ENCODE measurements at regions not wholly inside any gene's neighbourhood (a gene's known extent, or its start where the extent isn't known, plus 50 kb on each side); places are given as distances from the start of the nearest gene placed in this dataset.

DNA sequence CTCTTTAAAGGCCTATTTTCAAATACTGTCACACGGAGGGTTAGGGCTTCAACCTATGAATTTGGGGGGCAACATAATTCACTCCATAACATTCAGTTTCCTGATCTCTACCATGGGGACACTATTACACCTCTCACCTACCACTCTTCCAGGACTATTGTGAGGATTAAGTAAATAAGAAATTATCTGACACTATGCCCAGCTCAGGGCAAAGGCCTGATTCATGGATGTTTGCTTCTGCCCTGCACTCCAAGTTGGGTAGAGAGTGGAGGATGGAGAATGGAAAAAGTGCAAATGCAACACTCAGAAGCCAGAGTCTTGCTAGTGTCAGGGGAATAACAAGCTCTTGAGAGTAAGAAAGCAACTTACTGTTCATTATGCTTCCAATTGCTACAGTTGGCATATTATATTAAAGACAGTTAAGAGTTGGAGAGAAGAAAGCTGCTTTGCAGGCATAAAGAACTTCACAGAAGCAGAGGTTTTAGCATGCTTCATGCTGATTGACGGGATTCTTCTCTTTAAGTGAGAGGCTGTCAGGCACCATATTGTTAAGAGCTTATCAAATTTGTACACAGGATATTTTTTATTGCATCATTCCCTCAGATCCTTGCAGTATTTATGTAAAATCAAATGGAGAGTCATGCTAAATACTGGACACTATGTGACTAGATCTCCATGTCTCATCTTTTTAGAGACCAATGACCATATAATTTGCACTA, 375.3 kb downstream of the VPS13C start:
- intact Hi-C loops (cut with micrococcal nuclease) = no loop called here

DNA sequence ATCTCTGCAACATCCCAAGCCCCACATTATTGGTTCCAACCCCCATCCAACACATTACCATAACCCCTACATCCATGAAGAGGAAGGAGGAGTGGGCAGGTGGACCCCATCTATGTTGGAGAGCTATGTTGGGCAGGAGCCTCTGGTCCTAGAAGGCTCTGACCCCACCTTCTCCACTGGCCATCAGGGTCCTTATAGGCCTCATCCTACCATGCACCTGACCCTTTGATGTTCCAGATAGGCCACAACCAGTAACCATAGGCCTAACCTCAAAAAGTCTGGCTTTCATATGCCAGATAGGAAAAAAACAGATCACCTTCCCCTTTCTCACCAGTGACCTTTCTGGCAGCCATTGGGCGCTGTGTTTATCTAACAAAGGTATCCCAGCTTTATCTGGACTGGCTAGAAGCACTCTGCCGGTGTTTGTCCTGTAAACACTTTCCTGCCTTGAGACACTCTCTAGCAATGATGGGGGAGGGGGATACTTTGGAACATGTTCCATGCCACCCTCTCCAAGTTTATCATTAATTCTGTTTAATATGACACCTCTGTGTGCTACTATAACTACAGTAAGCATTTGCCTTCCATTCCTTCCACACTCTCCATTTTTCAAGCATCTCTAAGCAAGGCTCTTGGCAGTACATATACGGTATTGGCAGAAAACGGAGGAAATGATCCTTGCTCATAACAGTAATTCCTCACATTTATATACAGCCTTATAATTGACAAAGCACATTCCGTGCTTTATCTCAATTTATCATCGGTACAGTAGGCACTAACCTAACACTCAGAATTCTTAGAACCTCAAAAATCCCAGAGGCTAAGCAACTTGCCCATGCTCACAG, 377.1 kb downstream of the VPS13C start:
- intact Hi-C loops (cut with micrococcal nuclease) = no loop called here

DNA sequence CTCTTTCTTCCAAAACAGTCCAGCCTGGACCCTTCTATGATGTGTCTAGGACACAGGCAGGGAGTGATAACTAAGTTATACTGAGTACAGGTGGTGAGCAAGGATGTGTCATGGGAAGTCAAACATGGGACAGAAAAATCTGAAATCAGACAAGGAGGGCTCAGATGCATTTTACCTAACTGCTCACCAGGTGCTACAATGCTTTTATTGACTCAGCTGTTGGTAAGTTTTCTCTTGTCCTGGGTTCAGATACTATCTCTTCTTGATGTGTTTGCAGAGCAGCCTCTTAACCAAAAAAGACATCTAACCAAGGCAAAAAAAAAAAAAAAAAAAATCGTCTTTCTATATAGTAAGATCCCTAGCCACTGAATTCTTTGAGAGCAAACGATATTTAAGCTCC, 378.6 kb downstream of the VPS13C start:
- intact Hi-C loops (cut with micrococcal nuclease) = no loop called here

DNA sequence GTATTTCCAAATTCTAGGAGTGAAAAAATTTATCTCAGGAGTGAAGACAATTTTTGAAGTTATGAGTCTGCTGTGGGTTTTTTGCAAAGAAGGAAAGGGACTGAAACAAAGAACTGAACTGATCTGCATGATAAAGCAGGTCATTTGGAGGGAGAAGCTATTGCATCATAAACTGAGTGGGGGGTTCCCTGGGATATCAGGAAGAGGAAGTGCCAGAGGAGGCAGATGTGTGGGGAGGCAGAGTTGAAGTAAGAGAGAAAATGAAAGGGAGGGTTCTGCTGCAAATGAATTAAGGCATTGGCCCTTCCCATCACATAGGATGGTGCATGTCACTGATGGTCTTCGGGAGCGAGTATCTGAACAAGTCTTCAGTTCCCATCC, 379.2 kb downstream of the VPS13C start:
- intact Hi-C loops (cut with micrococcal nuclease) = no loop called here

DNA sequence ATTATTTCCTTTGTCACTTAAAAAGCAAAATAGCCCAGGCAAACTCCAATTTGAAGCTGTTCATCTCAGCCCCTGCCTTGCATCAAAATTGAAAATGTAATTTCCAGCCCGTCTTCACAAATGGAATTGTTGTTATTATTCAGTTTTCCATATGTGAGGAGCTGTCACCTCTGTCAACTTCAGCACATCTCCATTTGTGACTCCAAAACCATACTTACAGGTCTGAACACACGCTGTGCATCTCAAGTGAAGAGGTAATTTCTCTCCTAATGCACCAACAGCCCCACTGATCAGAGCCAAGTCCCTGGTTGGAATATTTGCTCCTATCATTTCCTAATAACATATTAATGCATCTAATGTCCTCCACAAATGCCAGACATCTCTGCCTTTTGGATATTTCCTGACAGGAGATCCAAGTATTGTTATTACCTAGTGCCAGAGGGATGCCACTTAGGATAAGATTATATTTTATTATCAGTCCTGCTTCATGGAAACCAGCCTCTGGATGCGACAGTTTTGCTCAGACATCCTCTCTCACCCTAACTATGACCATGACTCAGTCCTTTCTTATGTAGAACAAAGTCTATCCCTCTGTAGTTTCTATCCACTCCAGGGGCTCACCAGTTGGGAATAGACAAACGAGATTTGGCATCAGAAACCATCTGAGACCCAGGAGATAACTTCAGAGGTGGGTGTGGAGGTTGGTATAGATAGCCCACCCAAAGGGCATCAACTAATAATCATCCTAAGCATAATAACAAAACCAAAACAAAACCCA, 379.8 kb downstream of the VPS13C start:
- intact Hi-C loops (cut with micrococcal nuclease) = no loop called here

DNA sequence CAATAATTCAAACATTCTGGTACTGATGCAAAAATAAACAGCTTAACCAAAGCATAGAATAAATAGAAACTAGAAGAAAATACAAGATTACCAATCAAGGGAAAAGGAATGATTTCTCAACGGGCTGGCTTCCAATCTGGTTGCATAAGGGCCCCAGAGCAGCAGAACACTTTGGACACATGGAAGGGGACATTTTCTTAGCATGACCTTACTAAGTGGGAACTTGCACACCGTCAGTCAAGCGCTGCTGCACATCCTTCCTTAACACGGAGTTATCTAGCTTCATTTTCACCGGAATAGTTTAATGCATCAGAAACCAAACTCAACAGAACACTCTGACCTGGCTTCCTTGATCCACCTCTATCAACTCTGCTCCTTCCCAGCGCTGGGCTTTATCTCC, 388.5 kb downstream of the VPS13C start:
- intact Hi-C loops (cut with micrococcal nuclease) = no loop called here

DNA sequence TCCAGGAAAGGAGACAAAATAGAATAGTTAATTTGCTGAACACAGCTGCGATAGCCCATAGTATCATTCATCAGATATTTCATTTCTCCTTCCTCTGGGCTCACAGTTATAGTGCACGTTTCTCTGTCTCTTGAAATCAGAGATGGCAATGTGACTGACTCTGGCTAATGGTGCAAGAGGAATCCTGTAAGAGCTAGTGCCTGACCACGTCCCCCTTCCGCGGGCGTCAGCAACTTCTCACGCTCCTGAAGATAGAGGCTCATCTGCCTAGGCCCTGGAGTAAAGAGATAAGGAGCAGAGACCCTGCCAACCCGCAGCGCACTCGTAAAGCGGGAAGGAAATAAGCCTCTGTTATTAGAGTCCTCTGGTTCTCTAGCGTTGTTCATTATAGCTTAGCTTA, 391.8 kb downstream of the VPS13C start:
- intact Hi-C loops (cut with micrococcal nuclease) = no loop called here

DNA sequence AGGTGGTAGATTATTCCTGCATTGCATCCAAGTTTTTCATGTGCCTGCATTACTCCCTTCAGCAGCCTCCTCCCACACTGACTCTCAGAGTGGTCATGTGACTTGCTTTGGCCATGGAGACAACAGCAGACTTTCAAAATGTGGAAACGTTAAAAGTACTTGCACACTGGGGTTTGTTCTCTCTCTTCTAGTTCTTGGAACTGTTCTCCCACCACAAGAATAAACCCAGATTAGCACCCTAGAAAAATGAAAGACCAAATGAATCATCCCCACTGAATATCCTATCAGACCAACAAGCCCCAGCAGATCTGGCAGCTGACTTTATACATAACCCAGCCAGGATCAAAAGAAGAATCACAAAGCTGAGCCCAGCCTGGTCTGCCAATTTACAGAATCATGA, 398.5 kb downstream of the VPS13C start:
- intact Hi-C loops (cut with micrococcal nuclease) = no loop called here

DNA sequence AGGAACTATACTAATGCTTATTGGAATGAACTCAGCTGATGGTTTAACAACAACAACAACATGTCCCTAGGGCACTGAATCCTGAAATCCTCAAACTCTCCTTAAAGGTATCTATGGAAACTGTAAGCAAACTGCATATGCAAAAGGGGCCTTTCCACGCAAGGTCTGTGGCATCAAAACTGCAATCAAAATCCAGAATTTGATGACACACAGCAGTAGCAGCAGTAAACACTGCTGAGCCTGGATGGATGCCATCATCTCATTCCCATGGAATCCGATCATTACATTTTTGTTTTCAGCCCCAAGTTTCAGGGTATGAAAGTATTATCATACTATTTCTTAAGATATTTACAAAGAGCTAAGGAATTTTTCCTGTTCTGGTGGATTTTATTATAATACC, 399.7 kb downstream of the VPS13C start:
- intact Hi-C loops (cut with micrococcal nuclease) = no loop called here

DNA sequence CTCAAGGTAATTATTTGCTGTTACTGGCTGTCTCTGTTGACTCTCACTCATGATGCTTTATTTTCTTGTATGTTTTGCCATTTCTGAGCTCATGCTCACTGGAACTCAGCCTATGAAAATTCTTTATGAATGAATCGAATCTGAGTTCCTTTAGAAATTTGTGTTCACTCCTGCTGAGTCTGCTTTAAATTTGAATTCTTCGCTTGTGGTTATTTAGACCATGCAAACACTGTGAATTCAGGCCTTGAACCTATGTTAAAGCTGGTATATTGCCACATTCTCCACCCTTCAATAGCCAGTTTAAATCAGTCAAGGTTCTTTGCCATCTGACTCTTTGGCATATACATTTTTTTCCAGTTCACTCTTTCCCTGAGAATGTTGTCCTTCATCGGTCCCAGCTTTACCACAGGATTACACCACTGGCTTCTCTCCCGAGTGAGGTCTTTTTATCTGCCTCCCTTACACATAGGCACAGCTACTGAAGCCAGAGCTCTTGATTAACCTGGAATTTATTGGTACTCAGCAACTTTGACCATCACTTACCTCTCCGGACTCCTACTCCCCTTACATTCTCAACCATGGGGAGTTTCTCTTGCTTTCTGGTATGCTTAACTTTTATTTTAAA, 400.6 kb downstream of the VPS13C start:
- intact Hi-C loops (cut with micrococcal nuclease) = no loop called here

DNA sequence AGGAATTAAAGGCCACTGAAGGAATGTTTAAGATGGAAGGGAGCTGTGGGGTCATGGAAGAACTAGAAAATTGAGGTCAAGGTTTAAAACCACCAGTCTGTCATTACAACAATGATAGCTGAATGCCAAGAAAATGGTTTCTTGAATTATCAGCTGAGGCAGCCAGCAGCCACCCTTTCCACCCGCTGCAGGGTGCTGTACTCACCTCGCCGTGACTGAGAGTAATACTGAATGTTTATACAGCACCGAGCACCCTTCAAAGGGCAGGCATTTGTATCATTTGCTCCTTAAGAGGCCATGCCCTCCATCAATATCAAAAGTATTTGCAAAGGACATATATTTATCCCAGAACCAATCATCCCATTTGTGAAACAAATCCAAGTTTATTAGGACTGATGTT, 402.8 kb downstream of the VPS13C start:
- intact Hi-C loops (cut with micrococcal nuclease) = no loop called here

DNA sequence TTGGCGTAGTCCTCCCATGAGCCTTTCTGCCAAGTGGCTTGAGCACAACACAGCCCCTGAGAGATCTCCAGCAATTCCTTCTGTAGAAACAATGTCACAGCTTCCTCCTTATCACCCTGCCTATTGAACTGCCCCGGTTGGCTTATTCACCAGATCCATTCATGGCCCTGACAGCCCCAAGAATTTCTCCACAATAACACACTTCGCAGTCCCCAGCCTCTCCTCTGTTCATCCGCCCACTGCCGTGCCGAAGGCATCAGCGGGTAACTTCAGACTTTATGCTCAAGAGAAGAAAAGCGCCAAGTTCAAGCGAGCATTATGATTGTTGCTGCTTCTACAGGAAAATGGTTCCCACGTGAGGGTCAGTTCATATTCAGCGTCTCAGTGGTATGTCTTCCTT, 403.9 kb downstream of the VPS13C start:
- intact Hi-C loops (cut with micrococcal nuclease) = no loop called here

DNA sequence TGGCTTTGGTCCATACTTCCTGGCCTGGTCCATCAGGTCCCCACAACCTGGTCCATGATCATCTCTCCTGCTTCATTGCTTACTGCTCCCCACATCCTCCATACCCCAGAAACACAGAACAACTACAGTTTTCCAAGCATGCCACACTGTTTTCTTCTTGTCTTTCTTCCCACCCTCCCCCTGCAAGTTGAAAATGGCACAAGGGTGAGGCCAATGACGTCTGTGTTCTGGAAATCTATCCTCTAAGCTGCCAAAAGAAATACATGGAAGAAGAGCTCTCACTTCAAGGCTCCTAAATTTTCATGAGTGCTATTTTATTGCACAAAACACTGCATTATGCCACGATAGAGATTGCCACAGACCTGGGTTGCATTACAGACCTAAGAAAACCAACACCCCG, 404.4 kb downstream of the VPS13C start:
- intact Hi-C loops (cut with micrococcal nuclease) = no loop called here

DNA sequence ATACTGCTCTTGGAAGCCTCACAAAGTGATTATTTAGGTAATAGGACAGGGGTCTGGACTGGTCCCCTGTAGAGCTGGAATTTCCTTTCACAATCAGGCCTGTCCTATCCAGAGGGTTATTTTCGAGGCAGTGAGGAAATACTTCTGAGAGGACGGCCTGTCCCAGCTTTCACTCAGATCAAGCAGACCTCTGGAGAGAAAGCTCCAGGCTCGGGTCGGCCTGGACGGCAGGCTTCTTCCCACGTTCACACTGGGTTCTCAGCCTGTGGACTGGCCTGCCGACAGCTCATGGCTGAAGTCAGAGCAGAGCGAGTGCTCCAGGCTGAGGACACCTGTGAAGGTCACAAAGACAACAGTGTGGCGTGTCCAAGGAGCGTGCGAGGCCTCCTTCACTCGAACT, 405.3 kb downstream of the VPS13C start:
- intact Hi-C loops (cut with micrococcal nuclease) = no loop called here

DNA sequence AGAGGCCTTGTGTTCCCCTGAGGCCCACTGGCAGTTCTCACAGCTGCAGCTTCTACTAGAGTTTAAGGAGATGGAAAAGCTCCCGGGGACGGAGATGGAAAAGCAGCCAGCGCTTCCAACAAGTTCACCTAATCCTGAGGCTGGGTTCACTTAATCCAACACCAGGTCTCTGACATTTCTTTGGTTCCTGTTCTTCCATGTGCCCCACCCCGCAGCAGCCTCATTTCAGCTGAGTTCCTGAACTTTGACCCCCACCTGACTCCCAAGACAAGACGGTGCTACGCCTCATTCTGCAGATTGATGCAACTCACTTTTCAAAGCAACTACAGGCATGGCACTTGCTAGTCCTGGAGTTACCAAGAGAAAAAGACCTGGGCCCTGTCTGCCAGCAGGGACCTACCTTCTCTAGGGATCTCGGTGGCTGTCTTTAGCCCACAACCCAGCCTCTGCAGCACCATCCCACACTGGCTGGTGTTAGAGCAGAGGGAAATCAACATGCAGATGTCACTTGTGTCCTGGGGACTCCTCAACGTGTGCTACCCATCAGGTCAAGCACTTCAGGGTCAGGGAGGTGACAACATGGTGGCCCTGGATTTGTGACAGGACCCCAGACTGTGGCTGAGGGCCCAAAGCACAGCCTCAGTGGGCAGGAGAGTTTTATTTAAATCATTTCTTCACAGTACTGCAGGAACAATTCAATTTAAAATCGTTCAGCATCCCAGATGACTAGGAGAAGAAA, 406.1 kb downstream of the VPS13C start:
- intact Hi-C loops (cut with micrococcal nuclease) = no loop called here

DNA sequence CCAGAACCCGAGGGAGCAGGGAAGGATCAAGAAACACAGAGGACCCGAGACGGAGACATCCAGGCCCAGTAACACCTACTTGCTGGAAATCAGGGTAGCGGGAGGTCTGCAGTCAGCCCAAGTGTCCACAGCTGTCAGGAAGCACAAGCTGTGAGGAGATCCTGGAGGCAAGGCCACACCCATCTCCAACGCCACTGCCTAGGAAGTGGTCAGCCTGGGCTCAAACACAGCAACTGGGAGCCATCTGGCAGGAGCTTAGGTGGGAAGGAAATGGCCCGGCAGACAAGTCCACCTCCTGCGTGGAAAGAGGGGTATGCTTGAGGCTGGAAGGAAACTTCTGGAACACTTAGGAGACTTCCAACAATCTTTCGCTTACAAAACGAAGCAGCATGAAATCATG, 407.1 kb downstream of the VPS13C start:
- intact Hi-C loops (cut with micrococcal nuclease) = no loop called here

DNA sequence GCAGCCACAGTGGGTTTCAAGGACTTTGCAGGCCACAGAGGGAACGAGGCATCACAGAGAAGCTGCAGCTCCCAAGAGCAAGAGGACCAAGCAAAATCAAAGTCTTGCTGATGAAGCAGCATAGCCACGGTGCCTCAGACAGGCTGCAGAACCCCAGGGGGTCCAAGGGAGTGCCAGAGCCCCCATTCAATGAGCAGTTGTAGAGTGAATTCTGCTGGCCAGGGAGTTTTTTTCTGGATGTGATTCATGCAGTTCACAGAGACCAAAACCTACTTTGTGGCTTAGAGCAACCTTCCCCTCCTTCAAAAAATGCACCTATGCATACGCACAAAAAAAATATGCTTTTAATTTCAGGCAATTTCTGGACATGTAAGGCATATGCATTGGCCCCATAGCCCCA, 409.0 kb downstream of the VPS13C start:
- intact Hi-C loops (cut with micrococcal nuclease) = no loop called here

DNA sequence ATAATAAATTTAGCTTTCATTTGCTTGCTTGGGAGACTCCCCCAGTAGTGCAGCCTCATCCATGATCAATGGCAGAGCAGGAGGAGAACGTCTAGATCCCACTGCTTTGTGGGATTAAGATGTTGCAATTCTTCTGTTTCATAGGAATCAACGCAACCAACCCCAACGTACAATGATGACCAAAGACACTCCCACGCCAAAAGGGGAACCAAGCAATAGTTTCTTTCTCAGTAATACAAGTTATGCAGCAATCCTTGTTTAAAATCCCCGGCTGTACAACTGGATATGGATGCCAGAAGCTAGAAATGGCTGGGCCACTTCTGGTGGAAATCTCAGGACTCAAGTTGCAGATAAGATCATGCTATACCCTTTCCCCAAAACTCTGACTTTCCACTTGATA, 411.2 kb downstream of the VPS13C start:
- intact Hi-C loops (cut with micrococcal nuclease) = no loop called here

DNA sequence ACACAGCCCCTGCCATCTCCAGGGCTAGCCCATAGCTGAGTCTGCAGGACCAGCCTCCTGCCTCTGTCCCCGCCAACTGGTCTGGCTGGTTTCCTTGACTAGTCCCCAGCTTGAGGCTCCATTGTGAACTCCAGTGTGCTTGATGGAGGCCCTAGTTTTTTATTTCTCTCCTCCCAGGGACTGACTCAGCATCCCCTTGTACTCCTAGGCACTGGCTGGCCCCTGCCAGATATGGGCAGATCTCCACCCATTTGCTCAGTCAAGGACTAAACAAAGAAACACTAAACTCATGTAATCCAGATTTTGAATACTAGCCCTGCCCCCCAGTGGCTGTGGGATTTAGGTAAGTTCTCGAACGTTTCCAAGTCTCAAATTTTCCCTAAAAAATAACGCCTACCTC, 415.4 kb upstream of the RORA start:
- intact Hi-C loops (cut with micrococcal nuclease) = no loop called here

DNA sequence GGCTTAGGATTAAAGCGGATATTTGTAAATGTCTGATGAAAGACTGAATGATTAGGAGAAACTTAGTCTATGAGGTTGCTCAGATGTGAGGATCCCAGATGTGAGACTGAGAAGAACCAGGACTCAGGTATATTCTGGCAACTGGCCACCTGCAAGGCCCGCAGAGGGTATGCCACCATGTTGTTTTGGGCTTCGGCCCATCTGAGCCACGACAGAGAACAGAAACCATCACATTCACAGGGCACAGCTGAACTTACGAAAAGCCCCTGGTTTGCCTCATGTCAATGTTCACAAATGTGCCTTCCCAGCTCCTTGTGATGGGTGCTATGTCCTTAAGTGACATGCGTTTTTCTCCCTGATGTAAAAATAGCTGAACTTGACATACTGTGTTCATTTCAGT, 412.5 kb upstream of the RORA start:
- intact Hi-C loops (cut with micrococcal nuclease) = no loop called here

DNA sequence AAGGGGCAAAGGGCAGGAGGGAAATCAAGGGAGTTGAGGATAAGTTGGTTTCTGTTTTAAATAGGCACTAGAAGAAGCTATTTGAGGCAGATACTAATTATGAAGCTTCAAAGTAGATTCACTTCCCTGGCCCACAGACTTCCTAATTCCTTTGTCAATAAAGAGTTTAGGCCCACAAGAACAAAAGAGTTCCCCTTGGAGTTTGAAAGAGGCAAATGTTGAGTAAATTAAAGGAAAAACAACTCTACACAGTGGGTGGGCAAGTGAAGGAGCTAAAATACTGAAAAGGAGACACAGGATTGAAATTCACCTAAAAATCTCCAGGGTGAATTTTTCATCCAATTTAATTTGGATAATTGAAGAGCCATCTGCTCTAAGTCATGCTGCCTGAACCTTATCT, 411.7 kb upstream of the RORA start:
- intact Hi-C loops (cut with micrococcal nuclease) = no loop called here
